HG03575 (cell line): ENCODE measurements at regions not wholly inside any gene's neighbourhood (a gene's known extent, or its start where the extent isn't known, plus 50 kb on each side); places are given as distances from the start of the nearest gene placed in this dataset.
"Not testable (repeated sequence)": the region's sequence is repeated elsewhere in the genome, so short reads cannot be mapped to it uniquely, and the experiment has no call there.

ENCODE experiments used
- ATAC-seq: cut with Tn5 transposase; IDR thresholded peaks from one replicate; pipeline ENCODE4 v1.9.1; 2021; ENCODE audit not compliant: unreplicated experiment, insufficient number of reproducible peaks, low FRiP score; ENCODE audit errors: extremely low read depth

DNA sequence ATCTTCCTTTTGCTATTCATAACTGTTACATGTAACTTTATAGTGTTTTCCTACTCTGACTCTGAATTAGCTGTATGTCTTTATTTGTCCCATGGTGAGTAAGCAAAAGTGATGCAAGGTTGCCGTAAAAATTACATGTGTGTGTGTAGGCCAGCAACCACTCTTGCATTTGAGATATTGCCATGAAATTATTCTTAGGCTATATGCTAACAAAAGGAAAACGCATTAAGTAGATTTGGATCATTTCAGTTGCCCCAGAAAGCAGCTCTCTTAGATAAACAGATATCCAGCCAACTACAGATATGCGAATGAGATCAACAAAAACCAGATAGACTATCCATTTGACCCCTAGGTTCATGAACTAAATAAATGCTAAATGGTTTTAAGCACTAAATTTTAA lies 73.6 kb downstream of the CYLC2 start:
- no peak for ATAC-seq

DNA sequence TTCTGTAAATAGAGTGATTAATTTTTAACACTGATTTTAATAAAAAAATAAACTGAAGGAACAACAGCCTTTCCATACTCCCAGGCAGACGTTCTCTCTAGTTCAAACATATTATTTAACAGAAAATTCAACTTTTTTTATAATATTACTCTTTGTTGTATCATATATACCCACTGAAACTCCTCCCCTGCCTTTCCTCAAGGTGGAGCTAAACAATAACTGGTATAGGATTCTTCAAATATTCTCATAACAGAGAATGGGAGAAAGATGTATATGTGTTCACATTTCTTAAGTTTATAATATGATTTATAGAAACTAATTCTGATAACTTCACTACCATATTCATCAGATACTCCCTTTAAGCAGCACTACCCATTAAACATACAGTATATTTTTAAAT lies 83.4 kb downstream of the CYLC2 start:
- no peak for ATAC-seq

DNA sequence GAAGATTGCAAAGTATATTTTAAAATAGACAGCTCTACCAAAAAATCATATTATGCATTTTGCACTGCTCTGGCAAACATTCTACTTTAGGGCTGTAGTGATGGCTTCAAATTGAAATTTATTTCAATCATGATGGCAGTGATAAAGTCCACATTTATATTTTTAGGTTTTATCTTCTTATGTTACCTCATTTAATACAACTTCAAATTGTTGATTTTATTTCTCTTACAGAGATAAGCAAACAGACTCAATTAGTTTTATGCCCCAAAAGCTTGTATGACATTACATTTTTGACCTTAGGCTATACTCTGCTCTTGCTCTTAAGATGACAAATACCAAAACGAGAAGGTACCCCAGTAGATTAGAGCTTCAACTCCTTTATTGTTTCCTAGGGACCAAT lies 87.4 kb downstream of the CYLC2 start:
- no peak for ATAC-seq

DNA sequence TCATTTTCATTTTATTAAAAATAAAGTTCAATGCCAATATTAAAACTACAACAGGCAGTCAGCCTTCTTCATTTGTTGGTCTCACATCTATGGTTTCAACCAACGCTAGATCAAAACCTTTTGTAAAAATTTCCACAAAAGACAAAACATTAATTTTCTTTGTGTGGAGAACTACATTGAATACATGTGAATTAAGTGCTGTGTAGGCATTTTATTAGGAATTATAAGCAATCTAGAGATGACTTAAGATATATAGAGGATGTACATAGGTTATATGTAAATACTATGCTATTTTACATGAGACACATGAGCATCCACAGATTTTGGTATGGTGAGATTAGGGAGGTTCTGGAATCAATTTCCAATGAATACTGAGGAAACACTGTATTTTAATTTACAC lies 94.2 kb downstream of the CYLC2 start:
- ATAC-seq, result no peak

DNA sequence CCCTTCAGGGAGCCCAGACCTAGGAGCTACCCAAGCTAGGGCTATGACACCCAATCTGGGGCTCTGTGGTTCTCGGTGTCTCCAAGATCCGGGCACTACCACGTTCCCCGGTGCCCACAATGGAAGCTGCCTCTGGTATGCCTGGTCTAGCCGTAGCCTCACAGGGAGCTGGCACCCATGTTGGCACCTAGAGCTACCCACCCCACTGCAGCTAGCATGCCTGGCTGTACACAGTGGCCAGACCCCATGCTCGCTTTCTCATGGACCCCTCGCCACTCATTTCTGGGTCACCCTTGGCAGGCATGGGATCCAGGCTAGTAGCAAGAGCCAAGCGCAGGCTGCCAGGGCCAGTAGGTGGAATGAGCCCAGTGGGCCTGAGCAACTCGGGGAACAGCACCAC lies 109.0 kb downstream of the CYLC2 start:
- ATAC-seq, result no peak

DNA sequence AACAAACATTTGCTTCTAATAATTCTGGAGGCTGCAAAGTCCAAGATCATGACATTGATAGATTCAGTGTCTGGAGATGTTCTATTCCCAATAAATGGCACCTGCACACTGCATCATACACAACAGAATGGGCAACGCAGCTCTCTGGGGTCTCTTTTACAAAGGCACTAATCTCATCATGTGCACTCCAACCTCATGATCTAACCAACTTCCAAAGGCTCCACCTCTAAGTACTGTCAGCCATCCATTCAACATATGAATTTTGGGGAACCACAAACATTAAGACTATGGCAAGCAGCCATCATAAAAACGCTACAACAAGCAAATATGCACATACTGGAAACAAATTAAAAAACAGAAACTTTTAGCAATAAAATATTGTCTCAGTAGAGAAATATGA lies 121.1 kb downstream of the CYLC2 start:
- ATAC-seq, result no peak

DNA sequence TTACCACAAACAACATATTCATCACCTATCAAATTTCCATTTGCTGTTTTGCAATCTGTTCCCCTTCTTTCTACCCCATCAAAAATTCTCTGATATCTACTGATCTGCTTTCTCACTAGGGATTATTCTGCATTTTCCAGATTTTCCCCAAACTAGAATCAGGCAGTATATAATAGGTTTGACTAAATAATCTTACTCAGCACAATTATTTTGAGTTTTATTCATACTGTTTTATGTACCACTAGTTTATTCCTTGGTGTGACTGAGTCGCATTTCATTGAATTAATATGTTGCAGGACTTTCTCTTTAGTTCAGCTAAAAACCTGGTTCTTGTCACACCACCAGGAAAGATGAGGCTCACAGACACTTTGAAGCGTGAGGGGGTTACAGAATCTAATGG lies 131.4 kb downstream of the CYLC2 start:
- ATAC-seq, result no peak

DNA sequence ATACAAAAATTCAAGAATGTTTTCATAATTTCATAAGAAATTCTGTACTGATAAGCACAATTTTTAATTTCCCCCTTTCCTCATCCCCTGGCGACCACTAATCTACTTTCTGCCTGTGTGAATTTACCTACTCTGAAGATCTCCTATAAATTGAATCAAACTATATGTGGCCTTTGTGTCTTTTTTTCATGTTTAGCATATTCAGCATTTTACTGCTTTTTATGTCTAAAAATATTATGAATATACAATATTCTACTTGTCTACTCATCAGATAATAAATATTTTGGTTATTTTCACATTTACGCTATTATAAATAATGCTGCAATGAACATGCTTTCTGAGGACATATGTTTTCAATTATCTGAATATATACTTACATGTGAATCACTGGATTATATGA lies 144.8 kb downstream of the CYLC2 start:
- ATAC-seq, result no peak

DNA sequence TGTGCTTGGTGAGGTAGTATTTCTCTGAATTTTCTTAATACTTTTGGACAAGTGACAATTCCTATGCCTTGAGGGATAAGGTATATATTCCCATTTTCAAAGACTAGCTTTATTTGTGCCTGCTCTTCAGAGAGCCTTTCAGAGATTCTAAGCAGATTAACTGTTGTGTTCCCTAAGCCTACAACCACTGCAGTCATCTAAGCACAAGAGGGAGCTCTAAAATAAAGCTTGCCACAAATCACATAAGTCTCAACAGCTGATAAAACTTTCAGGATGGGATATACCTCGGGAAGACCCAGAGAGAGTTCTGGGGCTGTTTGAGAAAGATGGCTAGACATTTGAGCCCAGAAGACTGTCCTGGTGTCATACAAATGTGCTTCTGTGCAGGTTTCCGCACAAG lies 157.3 kb downstream of the CYLC2 start:
- no peak for ATAC-seq

DNA sequence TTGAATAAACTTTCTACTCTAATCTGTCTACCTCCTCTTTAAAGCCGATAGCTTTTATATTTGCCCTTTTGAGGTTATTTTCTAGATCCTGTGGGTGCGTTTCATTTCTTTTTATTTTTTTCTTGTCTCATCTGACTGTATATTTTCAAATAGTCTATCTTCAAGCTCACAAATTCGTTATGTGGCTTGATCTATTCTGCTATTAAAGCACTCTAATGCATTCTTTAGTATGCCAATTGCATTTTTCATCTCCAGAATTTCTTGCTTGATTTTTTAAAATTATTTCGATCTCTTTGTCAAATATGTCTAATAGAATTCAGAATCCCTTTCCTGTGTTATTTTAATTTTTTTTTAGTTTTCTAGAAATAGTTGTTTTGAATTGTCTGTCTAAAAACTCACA lies 172.4 kb downstream of the CYLC2 start:
- ATAC-seq, result no peak

DNA sequence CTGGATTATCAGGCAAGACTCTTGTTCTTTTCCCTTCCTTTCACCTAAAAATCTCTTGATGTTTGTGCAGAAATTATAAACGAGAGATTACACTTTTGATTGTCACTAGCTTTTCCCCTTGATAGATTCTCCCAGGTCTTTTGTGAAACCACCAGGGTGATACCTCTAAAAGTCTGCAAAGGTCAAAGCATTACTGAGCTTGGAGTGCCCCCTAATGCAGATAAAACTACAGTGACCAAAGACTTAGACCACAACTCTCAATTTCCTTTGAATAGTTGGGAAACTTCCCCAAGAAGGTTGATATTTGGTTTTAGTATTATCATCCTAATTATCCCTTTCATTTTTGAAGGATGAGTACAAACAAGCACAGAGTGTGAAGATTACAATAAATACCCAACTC lies 173.1 kb downstream of the CYLC2 start:
- no peak for ATAC-seq

DNA sequence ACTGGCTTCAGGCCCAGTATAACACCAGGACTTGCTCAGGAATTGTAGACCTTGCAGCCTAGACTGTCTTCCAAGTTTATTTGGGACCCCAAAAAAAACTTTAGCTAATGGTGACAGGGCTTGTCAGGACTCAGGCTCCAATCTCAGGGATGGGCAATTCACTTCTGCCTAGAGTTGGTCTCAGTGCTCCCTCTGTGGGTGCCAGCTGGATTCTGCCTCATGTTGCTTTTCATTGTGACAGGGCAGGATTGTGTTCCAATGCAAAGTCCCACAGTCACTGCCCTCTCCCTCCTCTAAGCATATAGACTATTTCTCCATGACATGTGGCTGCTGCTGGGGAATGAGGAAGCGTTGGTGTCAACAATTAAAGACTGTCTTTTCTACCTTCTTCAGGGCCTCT lies 174.7 kb downstream of the CYLC2 start:
- ATAC-seq, result no peak

DNA sequence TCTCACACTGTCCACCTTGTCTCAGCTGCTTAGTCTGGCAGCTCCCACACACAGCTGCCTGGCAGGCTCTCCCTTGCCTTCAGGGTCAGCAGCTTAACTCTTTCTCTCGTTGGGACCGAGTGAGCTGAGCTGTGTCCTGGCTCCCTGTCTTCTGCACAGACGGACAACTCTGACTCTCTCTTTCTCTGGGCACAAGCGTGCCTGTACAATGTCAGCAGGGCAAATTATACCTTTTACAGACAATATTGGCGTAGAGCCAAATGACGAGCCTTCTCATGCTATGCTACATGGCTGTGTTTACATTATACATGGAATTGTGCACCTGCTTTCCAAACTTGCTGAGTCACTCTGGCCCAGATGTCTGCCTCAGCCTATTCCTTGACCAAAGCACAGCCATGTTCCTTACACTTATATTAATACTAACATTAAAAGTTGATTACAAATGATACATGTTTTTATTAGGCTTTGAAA lies 188.6 kb downstream of the CYLC2 start:
- no peak for ATAC-seq

DNA sequence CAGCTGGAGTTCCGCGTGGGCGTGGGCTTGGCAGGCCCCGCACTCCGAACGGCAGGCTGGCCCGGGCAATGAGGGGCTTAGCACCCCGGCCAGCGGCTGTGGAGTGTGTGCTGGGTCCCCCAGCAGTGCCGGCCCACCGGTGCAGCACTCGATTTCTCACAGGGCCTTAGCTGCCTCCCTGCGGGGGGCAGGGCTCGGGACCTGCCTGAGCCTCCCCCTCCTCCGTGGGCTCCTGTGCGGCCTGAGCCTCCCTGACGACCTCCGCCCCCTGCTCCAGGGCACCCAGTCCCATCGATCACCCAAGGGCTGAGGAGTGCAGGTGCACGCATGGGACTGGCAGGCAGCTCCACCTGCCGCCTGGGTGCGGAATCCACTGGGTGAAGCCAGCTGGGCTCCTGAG lies 191.8 kb downstream of the CYLC2 start:
- no peak for ATAC-seq

DNA sequence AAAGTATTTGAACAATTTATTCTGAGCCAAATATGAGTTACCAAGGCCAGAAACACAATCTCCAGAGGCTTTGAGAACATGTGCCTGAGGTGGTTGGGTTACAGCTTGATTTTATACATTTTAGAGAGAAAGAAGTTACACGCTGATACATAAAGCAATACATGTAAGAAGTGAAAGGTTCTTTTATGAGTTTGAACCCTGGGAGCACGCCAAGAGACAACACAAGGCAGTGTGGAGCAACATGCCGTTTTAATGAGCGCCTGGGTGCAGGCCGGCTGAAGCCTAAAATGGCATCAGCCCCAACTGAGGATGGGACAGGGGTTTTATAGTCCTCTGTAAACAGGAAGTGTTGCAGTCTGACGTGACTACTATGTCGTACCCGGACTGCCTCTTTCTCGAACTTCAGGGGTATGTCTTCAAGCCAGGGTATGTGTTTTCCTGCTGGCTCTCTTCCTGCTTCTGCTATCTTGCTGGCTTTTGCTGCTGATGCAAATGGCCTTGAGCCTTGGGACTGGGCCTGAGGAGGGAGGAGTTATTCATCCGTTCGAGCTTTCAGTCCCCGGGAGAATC lies 193.7 kb downstream of the CYLC2 start:
- ATAC-seq, result no peak

DNA sequence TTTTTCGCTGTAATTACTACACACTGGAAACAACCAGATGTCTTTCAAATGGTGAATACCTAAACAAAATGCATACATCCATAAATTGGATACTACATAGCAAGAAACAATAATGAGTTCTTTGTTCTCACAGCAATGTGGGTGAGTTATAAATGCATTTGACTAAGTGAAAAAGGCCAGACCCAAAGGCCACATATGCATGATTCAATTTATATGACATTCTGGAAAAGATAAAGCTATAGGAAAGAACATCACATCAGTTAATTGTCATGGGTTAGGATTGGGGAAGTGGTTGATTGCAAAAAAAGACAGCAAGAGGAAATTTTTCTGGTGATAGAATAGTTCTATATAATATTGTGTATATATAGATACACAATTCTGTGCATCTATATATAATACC lies 198.9 kb downstream of the CYLC2 start:
- no peak for ATAC-seq

DNA sequence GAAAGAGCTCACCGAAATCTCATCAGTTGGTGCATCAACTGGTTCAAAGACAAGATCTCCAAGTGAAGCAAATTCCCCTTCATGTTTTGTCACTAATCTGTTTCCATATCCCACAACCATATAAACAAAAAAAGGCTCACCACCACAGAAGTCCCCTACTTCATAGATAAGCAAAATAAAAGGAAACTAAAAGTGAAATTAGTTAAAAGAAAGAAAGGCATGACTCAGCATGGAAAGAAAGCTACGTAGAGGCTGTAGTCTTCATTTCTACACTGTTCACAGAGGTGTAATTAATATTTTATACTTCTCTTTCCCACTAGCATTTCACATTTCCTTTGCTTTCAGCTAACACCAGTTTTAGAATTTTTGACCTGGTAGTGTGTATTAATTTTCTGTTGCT lies 208.0 kb downstream of the CYLC2 start:
- no peak for ATAC-seq

DNA sequence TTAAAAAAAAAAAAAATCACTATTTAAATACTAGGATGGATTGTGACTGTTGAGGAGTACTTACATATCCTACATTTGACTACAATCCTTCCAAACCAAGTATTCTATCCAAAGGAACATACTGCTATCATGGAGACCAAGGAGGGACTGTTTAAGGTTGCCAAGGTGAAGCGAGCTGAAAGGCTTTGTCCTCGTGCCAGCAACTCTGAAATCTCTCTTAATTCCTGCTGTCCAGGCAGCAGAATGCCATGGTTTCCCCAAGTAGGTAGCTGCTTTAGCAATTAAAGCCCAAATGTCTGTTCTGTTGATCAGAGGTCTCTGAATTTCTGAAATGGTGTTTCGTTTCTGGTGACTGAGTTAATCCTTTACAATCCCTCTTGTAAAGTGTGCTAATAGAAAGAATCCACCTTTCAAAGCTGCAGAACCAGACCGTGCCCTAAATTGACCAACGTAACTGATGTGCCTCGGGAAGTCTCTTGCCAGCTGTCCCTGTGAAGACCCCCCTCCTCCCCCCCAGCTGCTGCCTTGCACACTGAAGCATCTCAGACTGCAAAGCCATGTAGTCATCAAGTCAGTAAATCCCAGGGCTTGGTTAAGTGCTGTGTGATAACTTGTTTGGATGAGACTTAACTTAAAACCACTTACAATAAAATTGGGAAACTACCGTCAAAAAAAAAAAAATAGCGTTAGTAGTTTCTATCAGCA lies 210.9 kb downstream of the CYLC2 start:
- not testable (repeated sequence) for ATAC-seq

DNA sequence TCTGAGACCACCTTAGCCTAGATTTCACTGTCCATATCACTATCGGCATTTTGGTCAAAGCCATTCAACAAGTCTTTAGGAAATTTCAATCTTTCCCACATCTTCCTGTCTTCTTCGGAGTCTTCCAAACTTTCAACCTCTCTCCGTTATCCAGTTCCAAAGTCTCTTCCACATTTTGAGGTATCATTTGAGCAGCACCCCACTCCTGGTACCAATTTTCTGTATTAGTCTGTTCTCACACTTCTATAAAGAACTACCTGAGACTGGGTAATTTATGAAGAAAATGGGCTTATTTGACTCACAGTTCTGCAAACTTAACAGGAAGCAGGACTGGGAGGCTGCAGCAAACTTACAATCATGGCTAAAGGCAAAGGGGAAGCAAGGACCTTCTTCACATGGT lies 215.5 kb downstream of the CYLC2 start:
- no peak for ATAC-seq

DNA sequence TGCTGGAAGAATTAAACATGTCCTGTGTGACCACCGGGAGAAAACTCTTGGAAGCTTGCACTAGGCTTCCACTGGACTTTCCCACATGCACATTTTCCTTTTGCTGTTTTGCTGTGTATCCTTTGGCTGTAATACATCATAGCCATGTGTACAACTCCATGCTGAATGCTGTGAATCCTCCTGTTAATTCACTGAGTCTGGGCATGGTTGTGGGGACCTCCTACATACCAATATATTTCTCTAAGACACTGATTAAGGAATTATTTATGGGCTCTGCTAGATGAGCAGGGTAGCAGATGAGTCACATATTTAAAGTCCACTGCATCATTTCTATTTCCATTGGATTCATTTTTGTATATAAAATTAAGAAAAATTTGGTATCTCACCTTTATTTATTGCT lies 220.1 kb downstream of the CYLC2 start:
- no peak for ATAC-seq
